Smooth muscle cell (in vitro differentiated cells): ENCODE measurements at regions not wholly inside any gene's neighbourhood (a gene's known extent, or its start where the extent isn't known, plus 50 kb on each side); places are given as distances from the start of the nearest gene placed in this dataset.
"Not testable (repeated sequence)": the region's sequence is repeated elsewhere in the genome, so short reads cannot be mapped to it uniquely, and the experiment has no call there.

Source experiments
- DNase-seq: peaks from one replicate; lab custom pipeline; 2025; ENCODE audit not compliant: unreplicated experiment; lab: John Stamatoyannopoulos, UW
- H2AFZ ChIP-seq: fragments of 200-600 bp; sonication (generic); 2 replicates; pipeline ENCODE4 v1.6.0; 2016; ENCODE audit warnings: antibody characterized with exemption, low read depth, mild to moderate bottlenecking
- H3F3A ChIP-seq: fragments of 200-600 bp; sonication (generic); 2 replicates; pipeline ENCODE4 v1.6.0; 2017; ENCODE audit warnings: antibody characterized with exemption, low read depth
- H3K27ac ChIP-seq: fragments of 200-600 bp; sonication (generic); 2 replicates; pipeline ENCODE4 v1.5.1; 2016; ENCODE audit warnings: low read depth, mild to moderate bottlenecking
- H3K27me3 ChIP-seq: fragments of 200-600 bp; sonication (generic); 2 replicates; pipeline ENCODE4 v1.6.1; 2016; ENCODE audit warnings: low read depth, mild to moderate bottlenecking
- H3K36me3 ChIP-seq: fragments of 200-600 bp; sonication (generic); 2 replicates; pipeline ENCODE4 v1.5.1; 2016; ENCODE audit warnings: low read depth
- H3K4me1 ChIP-seq: fragments of 200-600 bp; sonication (generic); 2 replicates; pipeline ENCODE4 v1.5.1; 2016; ENCODE audit warnings: low read depth
- H3K4me2 ChIP-seq: fragments of 200-600 bp; sonication (generic); 2 replicates; pipeline ENCODE4 v1.6.0; 2016; ENCODE audit warnings: mild to moderate bottlenecking
- H3K4me3 ChIP-seq: fragments of 200-600 bp; sonication (generic); 2 replicates; pipeline ENCODE4 v1.5.1; 2016; ENCODE audit warnings: mild to moderate bottlenecking
- H3K79me2 ChIP-seq: fragments of 200-600 bp; sonication (generic); 2 replicates; pipeline ENCODE4 v1.6.0; 2016; ENCODE audit warnings: low read depth, mild to moderate bottlenecking
- H3K9ac ChIP-seq: fragments of 200-600 bp; sonication (generic); 2 replicates; pipeline ENCODE4 v1.6.0; 2016; ENCODE audit warnings: low read depth
- H3K9me3 ChIP-seq: fragments of 200-600 bp; sonication (generic); replicated peaks from 2 replicates; pipeline ENCODE4 v1.5.1; 2016; ENCODE audit warnings: low read depth
- H4K20me1 ChIP-seq: fragments of 200-600 bp; sonication (generic); 2 replicates; pipeline ENCODE4 v1.6.0; 2016; ENCODE audit warnings: low read depth
- CTCF ChIP-seq: fragments of 200-600 bp; sonication (generic); IDR thresholded peaks from 2 replicates; pipeline ENCODE4 v1.5.1; 2017; ENCODE audit warnings: borderline replicate concordance, mild to moderate bottlenecking, antibody characterized with exemption; ENCODE audit not compliant: insufficient read depth, poor library complexity, severe bottlenecking
- WGBS: methylation state at CpG from one replicate; pipeline ENCODE4 v1.1.7; 2016; ENCODE audit warnings: low lambda C conversion rate; 5-methylcytosine and 5-hydroxymethylcytosine counted together

GRCh38 chr14:37709419-37710195, 114.2 kb downstream of the TTC6 start:
- WGBS, result 89% methylated on average over 3 of the region's 3 CpGs

GRCh38 chr14:37711356-37711830, 116.0 kb downstream of the TTC6 start:
- Histone ChIP-seq H3K27me3 (peaks cover 11% of the 10 kb centered on the region), H3K36me3 (no peaks in the 10 kb centered on the region), H4K20me1 (no peaks in the 10 kb centered on the region), H3K79me2 (no peaks in the 10 kb centered on the region), H3K4me1 (peaks cover 5% of the 10 kb centered on the region), H3K4me3 (no peak overlapping the region), H3F3A (peaks cover 3% of the 10 kb centered on the region), H2AFZ (no peak overlapping the region), H3K9me3 (no peaks in the 10 kb centered on the region), H3K9ac (no peak overlapping the region), H3K27ac (no peak overlapping the region), H3K4me2 (no peak overlapping the region)
- 74% methylated on average over 1 of the region's 1 CpG for WGBS
- DNase-seq, result no peak
- no peak for TF ChIP-seq CTCF

More at GRCh38 chr14:37709419-37710195, 114.2 kb downstream of the TTC6 start:
- Histone ChIP-seq H3K27ac (no peak overlapping the region), H3K4me3 (no peak overlapping the region), H3K4me1 (peaks cover 5% of the 10 kb centered on the region), H3K36me3 (no peaks in the 10 kb centered on the region), H3K27me3 (peaks cover 28% of the 10 kb centered on the region), H3K9ac (no peak overlapping the region), H3K9me3 (no peaks in the 10 kb centered on the region), H3K4me2 (no peak overlapping the region), H2AFZ (no peak overlapping the region), H4K20me1 (no peaks in the 10 kb centered on the region), H3F3A (peaks cover 3% of the 10 kb centered on the region), H3K79me2 (no peaks in the 10 kb centered on the region)
- peak; percentile 49 for TF ChIP-seq CTCF
- DNase-seq, result no peak

GRCh38 chr14:37711831-37712475, 116.5 kb downstream of the TTC6 start:
- Histone ChIP-seq H3K4me2 (no peak overlapping the region), H2AFZ (no peak overlapping the region), H3K36me3 (no peaks in the 10 kb centered on the region), H3K9ac (no peak overlapping the region), H4K20me1 (no peaks in the 10 kb centered on the region), H3K4me3 (no peak overlapping the region), H3K9me3 (no peaks in the 10 kb centered on the region), H3K4me1 (peaks cover 5% of the 10 kb centered on the region), H3F3A (peaks cover 3% of the 10 kb centered on the region), H3K79me2 (no peaks in the 10 kb centered on the region), H3K27me3 (peaks cover 12% of the 10 kb centered on the region), H3K27ac (no peak overlapping the region)
- 91% methylated on average over 5 of the region's 5 CpGs for WGBS
- no peak for TF ChIP-seq CTCF
- no peak for DNase-seq

- H3K4me2 ChIP-seq, H3K27ac ChIP-seq, H3K4me3 ChIP-seq, H3K9ac ChIP-seq, DNase-seq, H3K36me3 ChIP-seq, H3K79me2 ChIP-seq, H3K27me3 ChIP-seq, H4K20me1 ChIP-seq, H2AFZ ChIP-seq, H3K4me1 ChIP-seq, H3F3A ChIP-seq, H3K9me3 ChIP-seq: not testable (repeated sequence)
- WGBS, result 93% methylated on average over 3 of the region's 3 CpGs
Measured at GRCh38 chr14:37712476-37712860, 117.0 kb downstream of the TTC6 start.
